Endothelial cell of umbilical vein (primary cell): ENCODE measurements at regions not wholly inside any gene's neighbourhood (a gene's known extent, or its start where the extent isn't known, plus 50 kb on each side); places are given as distances from the start of the nearest gene placed in this dataset.

Experiments
- BruUV-seq: library from RNA; stranded (reverse); fragments of 400-500 nt; replicated peaks from 2 replicates; lab custom pipeline; 2021; lab: Mats Ljungman, UMichigan
- CTCF ChIA-PET: fragments of 300-600, 350-600 bp; sonication (Branson Sonifier 250); formaldehyde crosslinking; loops from one replicate; lab custom pipeline; 2021; ENCODE audit warnings: antibody characterized with exemption, inconsistent platforms; lab: Charles Lee
- POLR2A ChIA-PET: fragments of 300-600, 350-600 bp; sonication (Branson Sonifier 250); formaldehyde crosslinking; loops from one replicate; lab custom pipeline; 2021; ENCODE audit warnings: antibody characterized with exemption, inconsistent platforms; lab: Charles Lee
- DNase-seq: peaks from one replicate; pipeline ENCODE4 v3.0.0-alpha.2; 2011; ENCODE audit warnings: low read depth, low spot score
- FAIRE-seq: peaks from 2 replicates; lab custom pipeline; 2011; peaks lifted over from hg19 to GRCh38; lab: Jason Lieb, UNC
- H2AFZ ChIP-seq: 2 replicates; pipeline ENCODE4 v1.6.0; 2012; ENCODE audit warnings: low read depth, low read length, control low read depth, inconsistent platforms
- H3K27ac ChIP-seq: 2 replicates; pipeline ENCODE4 v1.5.1; 2011; ENCODE audit warnings: low read depth, mild to moderate bottlenecking, control low read depth, low read length, moderate library complexity; ENCODE audit not compliant: insufficient read depth
- H3K27me3 ChIP-seq, 2 experiments: 2 replicates each; pipeline versions ENCODE4 v1.6.0 to v1.6.1; 2011; ENCODE audit warnings: low read length in 2 of 2, mixed read lengths in 1 of 2; ENCODE audit not compliant: control insufficient read depth in 2 of 2, insufficient read depth in 2 of 2
- H3K36me3 ChIP-seq, 2 experiments: 2 replicates in 1 of 2; 3 replicates in 1 of 2; pipeline ENCODE4 v1.5.1; 2011; ENCODE audit warnings: low read length in 2 of 2, mild to moderate bottlenecking in 1 of 2, moderate library complexity in 1 of 2; ENCODE audit not compliant: control insufficient read depth in 2 of 2, insufficient read depth in 2 of 2; ENCODE audit errors: extremely low read depth in 1 of 2
- H3K4me1 ChIP-seq: 3 replicates; pipeline ENCODE4 v1.5.1; 2011; ENCODE audit warnings: mild to moderate bottlenecking, low read length; ENCODE audit not compliant: control insufficient read depth, insufficient read depth; ENCODE audit errors: extremely low read depth
- H3K4me2 ChIP-seq: 2 replicates; pipeline ENCODE4 v1.6.1; 2011; ENCODE audit warnings: low read length, control low read depth, mixed read lengths; ENCODE audit not compliant: insufficient read depth
- H3K4me3 ChIP-seq, 3 experiments: fragments of 200-600 bp in 1 of 3; sonication (generic), shearing (Covaris generic) in 1 of 3; replicated peaks in 1 of 3; 2 replicates each; pipeline ENCODE4 v1.5.1; 2011 to 2016; ENCODE audit warnings: control low read depth in 3 of 3, low read length in 3 of 3, mild to moderate bottlenecking in 2 of 3, inconsistent platforms in 1 of 3, low read depth in 1 of 3, moderate library complexity in 1 of 3; ENCODE audit not compliant: insufficient read depth in 1 of 3
- H3K79me2 ChIP-seq: 2 replicates; pipeline ENCODE4 v1.6.0; 2012; ENCODE audit warnings: low read length, inconsistent platforms; ENCODE audit not compliant: control insufficient read depth, insufficient read depth
- H3K9ac ChIP-seq: replicated peaks from 2 replicates; pipeline ENCODE3; 2011; ENCODE audit warnings: low read length, control low read depth; ENCODE audit not compliant: insufficient read depth; ENCODE audit errors: extremely low read depth
- H3K9me1 ChIP-seq: replicated peaks from 3 replicates; pipeline ENCODE4 v1.6.0; 2011; ENCODE audit warnings: mild to moderate bottlenecking, low read length; ENCODE audit not compliant: control insufficient read depth, insufficient read depth; ENCODE audit errors: extremely low read depth
- H3K9me3 ChIP-seq: replicated peaks from 2 replicates; pipeline ENCODE4 v1.5.1; 2012; ENCODE audit warnings: low read length, inconsistent platforms; ENCODE audit not compliant: control insufficient read depth, insufficient read depth
- H4K20me1 ChIP-seq: replicated peaks from 2 replicates; pipeline ENCODE3; 2011; ENCODE audit warnings: mild to moderate bottlenecking, low read length; ENCODE audit not compliant: control insufficient read depth, insufficient read depth; ENCODE audit errors: extremely low read depth
- CTCF ChIP-seq, 2 donors: IDR thresholded peaks; 1 replicate in 1 of 2; 2 replicates in 1 of 2; pipeline ENCODE4 v1.5.1; 2011; ENCODE audit warnings: low read length in 2 of 2, mild to moderate bottlenecking in 2 of 2, moderate library complexity in 2 of 2, control low read depth in 1 of 2, inconsistent platforms in 1 of 2, low read depth in 1 of 2; ENCODE audit not compliant: insufficient read depth in 1 of 2; ENCODE audit errors: extremely low read depth in 1 of 2
- EZH2 ChIP-seq: IDR thresholded peaks from 2 replicates; pipeline ENCODE4 v1.6.1; 2012; ENCODE audit warnings: borderline replicate concordance, low read depth, mild to moderate bottlenecking, moderate library complexity, low read length, inconsistent platforms; ENCODE audit not compliant: severe bottlenecking
- FOS ChIP-seq: IDR thresholded peaks from 2 replicates; pipeline ENCODE4 v1.6.1; 2011; ENCODE audit warnings: mild to moderate bottlenecking, low read length, moderate library complexity, borderline replicate concordance; ENCODE audit not compliant: insufficient read depth
- GATA2 ChIP-seq: IDR thresholded peaks from 2 replicates; pipeline ENCODE4 v1.7.0; 2011; ENCODE audit warnings: low read depth, mild to moderate bottlenecking, moderate library complexity, mixed read lengths, low read length; ENCODE audit not compliant: insufficient read length, insufficient read depth
- JUN ChIP-seq: IDR thresholded peaks from 2 replicates; pipeline ENCODE4 v1.6.1; 2011; ENCODE audit warnings: borderline replicate concordance, low read depth; ENCODE audit not compliant: insufficient read length, insufficient read depth
- MAX ChIP-seq: IDR thresholded peaks from 2 replicates; pipeline ENCODE4 v1.6.1; 2011; ENCODE audit not compliant: insufficient read depth, insufficient read length
- MYC ChIP-seq: IDR thresholded peaks from one replicate; pipeline ENCODE4 v1.6.1; 2011; ENCODE audit warnings: mild to moderate bottlenecking, low read depth, low read length
- POLR2A ChIP-seq: IDR thresholded peaks from 2 replicates; pipeline ENCODE4 v1.6.1; 2012; ENCODE audit warnings: low read depth, mild to moderate bottlenecking, control low read depth, low read length
- POLR2AphosphoS5 ChIP-seq: IDR thresholded peaks from 2 replicates; pipeline ENCODE4 v1.6.1; 2012; ENCODE audit warnings: low read depth, mild to moderate bottlenecking, control low read depth, low read length, moderate library complexity; ENCODE audit not compliant: insufficient read depth
- dilution Hi-C: fragments of 300-500 bp; cut with MboI; formaldehyde crosslinking; loops from one replicate; pipeline ENCODE4 v1.15.0; 2019; ENCODE audit warnings: low sequenced_read_pairs; ENCODE audit not compliant: extremely low pct_ligation_motif_present
- intact Hi-C: fragments of 100-400 bp; cut with micrococcal nuclease; formaldehyde crosslinking; loops from one replicate; pipeline ENCODE4 v1.10.0; 2022

GRCh38 chr20:48191200-48191599 is 405.9 kb upstream of the SULF2 start:
- intact Hi-C loops (no loop called here), dilution Hi-C loops (no loop called here)
- no peaks in the 10 kb centered on the region for H3K9me3 ChIP-seq
- TF ChIP-seq JUN (no peak), POLR2A (no peak), FOS (no peak), EZH2 (no peak), POLR2AphosphoS5 (no peak), MYC (no peak), CTCF (IDR thresholded peaks at IDR 0.05; ENCODE audit: extremely low read depth in 1 of 2, insufficient read depth in 1 of 2, low read depth in 1 of 2, low read length in 2 of 2) (no peak), MAX (no peak), GATA2 (no peak)
- H3K4me1 ChIP-seq = no peaks in the 10 kb centered on the region
- H3K27ac ChIP-seq = no peak overlapping the region
- no peaks in the 10 kb centered on the region for H3K27me3 ChIP-seq
- no peak for FAIRE-seq
- H3K4me2 ChIP-seq = no peak overlapping the region
- no TSS peak for BruUV-seq
- DNase-seq = no peak
- CTCF ChIA-PET = interaction anchor here (0.8 to 1.6 kb wide), 2 partner anchors 256 to 429 kb away, joined by 3 to 4 read pairs; no protein-coding TSS in a partner anchor
- H3K4me3 ChIP-seq = no peak overlapping the region
- no peak overlapping the region for H3K9ac ChIP-seq
- POLR2A ChIA-PET = no interaction called here
- H3K9me1 ChIP-seq = no peaks in the 10 kb centered on the region
- H4K20me1 ChIP-seq = no peaks in the 10 kb centered on the region
- no peaks in the 10 kb centered on the region for H3K36me3 ChIP-seq
- no peak overlapping the region for H2AFZ ChIP-seq
- H3K79me2 ChIP-seq = no peaks in the 10 kb centered on the region
